IMR-90 (cell line): ENCODE measurements at regions not wholly inside any gene's neighbourhood (a gene's known extent, or its start where the extent isn't known, plus 50 kb on each side); places are given as distances from the start of the nearest gene placed in this dataset.

Source experiments
- ATAC-seq: fragments of 200-7000 bp; cut with Tn5 transposase; 2 replicates; pipeline ENCODE4 v1.9.1; 2020; ENCODE audit warnings: low read depth, mild to moderate bottlenecking, moderate library complexity
- BruUV-seq: library from RNA; stranded (reverse); fragments of 400-500 nt; replicated peaks from 2 replicates; lab custom pipeline; 2021; lab: Mats Ljungman, UMichigan
- CTCF ChIA-PET: fragments of 300-600 bp; formaldehyde crosslinking; extraction: SDS; loops from one replicate; lab custom pipeline; 2021; ENCODE audit warnings: antibody characterized with exemption; lab: Yijun Ruan, JAX
- POLR2A ChIA-PET: fragments of 300-600 bp; sonication (Branson Sonifier 250); formaldehyde crosslinking; loops from one replicate; lab custom pipeline; 2022; ENCODE audit warnings: antibody characterized with exemption; ENCODE audit not compliant: unreplicated experiment; lab: Charles Lee
- DNase-seq: peaks from one replicate; pipeline ENCODE4 v3.0.0; 2013
- H2AFZ ChIP-seq: replicated peaks from 2 replicates; pipeline ENCODE3; 2013; ENCODE audit warnings: low read length, mild to moderate bottlenecking; ENCODE audit not compliant: poor library complexity
- H2AK5ac ChIP-seq: 2 replicates; pipeline ENCODE4 v1.6.1; 2013; ENCODE audit warnings: low read depth, low read length, inconsistent platforms
- H2AK9ac ChIP-seq: replicated peaks from 2 replicates; pipeline ENCODE3; 2013; ENCODE audit warnings: mild to moderate bottlenecking, low read depth, low read length, moderate library complexity; ENCODE audit not compliant: poor library complexity
- H2BK120ac ChIP-seq: 2 replicates; pipeline ENCODE4 v1.6.1; 2013; ENCODE audit warnings: low read depth, low read length, inconsistent platforms
- H2BK15ac ChIP-seq: 3 replicates; pipeline ENCODE4 v1.6.1; 2013; ENCODE audit warnings: low read depth, low read length, inconsistent platforms
- H2BK20ac ChIP-seq: 2 replicates; pipeline ENCODE4 v1.6.1; 2013; ENCODE audit warnings: low read depth, mild to moderate bottlenecking, inconsistent platforms, low read length, moderate library complexity
- H2BK5ac ChIP-seq: 2 replicates; pipeline ENCODE4 v1.6.1; 2013; ENCODE audit warnings: mild to moderate bottlenecking, low read depth, low read length, inconsistent platforms; ENCODE audit not compliant: poor library complexity, severe bottlenecking
- H3K14ac ChIP-seq: replicated peaks from 2 replicates; pipeline ENCODE4 v1.6.1; 2013; ENCODE audit warnings: low read depth, low read length, inconsistent platforms
- H3K18ac ChIP-seq: 2 replicates; pipeline ENCODE4 v1.6.1; 2013; ENCODE audit warnings: low read depth, low read length, control low read depth
- H3K23ac ChIP-seq: 2 replicates; pipeline ENCODE4 v1.6.1; 2013; ENCODE audit warnings: low read depth, low read length, inconsistent platforms
- H3K27ac ChIP-seq: 2 replicates; pipeline ENCODE4 v1.5.1; 2013; ENCODE audit warnings: mild to moderate bottlenecking, control low read depth, low read length; ENCODE audit not compliant: insufficient read depth
- H3K27me3 ChIP-seq: 2 replicates; pipeline ENCODE4 v1.6.1; 2013; ENCODE audit warnings: low read length; ENCODE audit not compliant: control insufficient read depth, insufficient read depth
- H3K36me3 ChIP-seq: 2 replicates; pipeline ENCODE4 v1.6.1; 2013; ENCODE audit warnings: low read length, mixed read lengths; ENCODE audit not compliant: control insufficient read depth, insufficient read depth
- H3K4ac ChIP-seq: 2 replicates; pipeline ENCODE4 v1.6.1; 2013; ENCODE audit warnings: low read depth, low read length, inconsistent platforms
- H3K4me1 ChIP-seq: 2 replicates; pipeline ENCODE4 v1.6.1; 2013; ENCODE audit warnings: low read length, mixed read lengths; ENCODE audit not compliant: control insufficient read depth, insufficient read depth
- H3K4me2 ChIP-seq: 2 replicates; pipeline ENCODE4 v1.6.1; 2013; ENCODE audit warnings: low read depth, mild to moderate bottlenecking, control low read depth, low read length, moderate library complexity
- H3K4me3 ChIP-seq: 2 replicates; pipeline ENCODE4 v1.5.1; 2013; ENCODE audit warnings: low read depth, mild to moderate bottlenecking, control low read depth, low read length, moderate library complexity; ENCODE audit not compliant: insufficient read depth
- H3K56ac ChIP-seq: 2 replicates; pipeline ENCODE4 v1.6.1; 2013; ENCODE audit warnings: low read length, inconsistent platforms; ENCODE audit not compliant: insufficient read depth; ENCODE audit errors: extremely low read depth
- H3K79me1 ChIP-seq, 2 experiments: 2 replicates each; pipeline ENCODE4 v1.6.1; 2013; ENCODE audit warnings: low read length in 2 of 2, inconsistent platforms in 1 of 2, low read depth in 1 of 2
- H3K9ac ChIP-seq: 2 replicates; pipeline ENCODE4 v1.6.1; 2013; ENCODE audit warnings: low read depth, low read length, control low read depth
- H3K9me1 ChIP-seq: 2 replicates; pipeline ENCODE4 v1.6.1; 2013; ENCODE audit warnings: low read length, inconsistent platforms; ENCODE audit not compliant: insufficient read depth
- H3K9me3 ChIP-seq: 2 replicates; pipeline ENCODE4 v1.6.1; 2013; ENCODE audit warnings: low read length; ENCODE audit not compliant: control insufficient read depth, insufficient read depth
- H4K20me1 ChIP-seq: 2 replicates; pipeline ENCODE4 v1.6.1; 2013; ENCODE audit warnings: low read length, inconsistent platforms; ENCODE audit not compliant: insufficient read depth
- H4K5ac ChIP-seq: 2 replicates; pipeline ENCODE4 v1.6.1; 2013; ENCODE audit warnings: mild to moderate bottlenecking, low read depth, low read length, control low read depth
- H4K8ac ChIP-seq, 2 experiments: 2 replicates each; pipeline ENCODE4 v1.6.1; 2013; ENCODE audit warnings: low read depth in 2 of 2, low read length in 2 of 2, control low read depth in 1 of 2, inconsistent platforms in 1 of 2
- H4K91ac ChIP-seq: 2 replicates; pipeline ENCODE4 v1.6.1; 2013; ENCODE audit warnings: low read depth, low read length, inconsistent platforms; ENCODE audit not compliant: insufficient read depth
- BHLHE40 ChIP-seq: fragments of 150-350 bp; IDR thresholded peaks from 2 replicates; pipeline ENCODE4 v1.6.1; 2016; ENCODE audit warnings: mild to moderate bottlenecking, low read depth, low read length
- CEBPB ChIP-seq: IDR thresholded peaks from 2 replicates; pipeline ENCODE4 v1.6.1; 2012; ENCODE audit warnings: low read depth, low read length, improper control_type of control experiment
- CTCF ChIP-seq: conservative IDR thresholded peaks from 2 replicates; pipeline ENCODE4 v1.5.1; 2012; ENCODE audit warnings: mild to moderate bottlenecking, low read depth, low read length, improper control_type of control experiment
- ELK1 ChIP-seq: fragments of 150-350 bp; IDR thresholded peaks from 2 replicates; pipeline ENCODE4 v1.6.1; 2016; ENCODE audit warnings: low read depth, mild to moderate bottlenecking, low read length, moderate library complexity, borderline replicate concordance
- MAFK ChIP-seq: IDR thresholded peaks from 2 replicates; pipeline ENCODE4 v1.6.1; 2012; ENCODE audit warnings: low read depth, low read length, improper control_type of control experiment
- POLR2A ChIP-seq: IDR thresholded peaks from 2 replicates; pipeline ENCODE4 v1.6.1; 2012; ENCODE audit warnings: mild to moderate bottlenecking, low read depth, low read length
- RAD21 ChIP-seq: IDR thresholded peaks from 2 replicates; pipeline ENCODE4 v1.6.1; 2012; ENCODE audit warnings: low read length, improper control_type of control experiment
- RFX5 ChIP-seq: IDR thresholded peaks from 2 replicates; pipeline ENCODE4 v1.8.0; 2012; ENCODE audit warnings: low read depth, mild to moderate bottlenecking, low read length, moderate library complexity
- dilution Hi-C: fragments of 300-500 bp; cut with HindIII; formaldehyde crosslinking; loops from one replicate; pipeline ENCODE4 v1.14.3; 2018; ENCODE audit warnings: low sequenced_read_pairs; ENCODE audit not compliant: unreplicated experiment
- in situ Hi-C: fragments of 300-500 bp; cut with MboI; formaldehyde crosslinking; loops from 3 replicates; pipeline ENCODE4 v1.14.3; 2019; ENCODE audit warnings: low sequenced_read_pairs, inconsistent platforms, mixed read lengths
- intact Hi-C: fragments of 100-400 bp; cut with micrococcal nuclease; formaldehyde crosslinking; loops from 2 replicates; pipeline ENCODE4 v1.10.0; 2022

- no TSS peak for BruUV-seq
- CTCF ChIA-PET, result interaction anchor here (0.6 to 1.2 kb wide), 2 partner anchors 15 to 390 kb away, joined by 3 read pairs; no protein-coding TSS in a partner anchor
These were observed 62.6 kb upstream of the DHX40 start for GRCh38 chr17:59502800-59503199.

More at GRCh38 chr17:59502800-59503199, 62.6 kb upstream of the DHX40 start:
- Histone ChIP-seq H2BK5ac (no peak overlapping the region), H3K56ac (no peak overlapping the region), H3K27me3 (peaks cover 2% of the 10 kb centered on the region), H3K9me1 (no peaks in the 10 kb centered on the region), H3K4me3 (no peak overlapping the region), H2BK20ac (no peak overlapping the region), H4K91ac (no peak overlapping the region), H3K14ac (no peak overlapping the region), H4K5ac (no peak overlapping the region), H2AK5ac (no peak overlapping the region), H3K27ac (no peak overlapping the region), H4K8ac (no peak overlapping the region), H3K9me3 (no peaks in the 10 kb centered on the region), H2AK9ac (no peak overlapping the region), H2BK120ac (no peak overlapping the region), H3K4me2 (no peak overlapping the region), H3K4me1 (peaks cover 3% of the 10 kb centered on the region; the same call in 1 of the 2 replicates), H2BK15ac (no peak overlapping the region), H3K9ac (no peak overlapping the region), H3K4ac (no peak overlapping the region), H2AFZ (no peak overlapping the region), H3K79me1 (no peaks in the 10 kb centered on the region), H3K23ac (no peak overlapping the region), H3K18ac (no peak overlapping the region), H3K36me3 (no peaks in the 10 kb centered on the region), H4K20me1 (no peaks in the 10 kb centered on the region)
- ATAC-seq (no peak), DNase-seq (no peak)
- in situ Hi-C loops, result no loop called here
- intact Hi-C loops, result no loop called here
- POLR2A ChIA-PET, result interaction anchor here (0.6 kb wide), 1 partner anchor 154 kb away, joined by 3 read pairs; no protein-coding TSS in a partner anchor
- dilution Hi-C loops, result no loop called here
- TF ChIP-seq CTCF, result no peak
- TF ChIP-seq ELK1, result no peak
- no peak for TF ChIP-seq RFX5
- TF ChIP-seq CEBPB, result no peak
- no peak for TF ChIP-seq POLR2A
- TF ChIP-seq RAD21, result no peak
- no peak for TF ChIP-seq MAFK
- TF ChIP-seq BHLHE40, result no peak
